GM19238 (cell line): ENCODE measurements at regions not wholly inside any gene's neighbourhood (a gene's known extent, or its start where the extent isn't known, plus 50 kb on each side); places are given as distances from the start of the nearest gene placed in this dataset.
"Not testable (repeated sequence)": the region's sequence is repeated elsewhere in the genome, so short reads cannot be mapped to it uniquely, and the experiment has no call there.

Experiments used
- DNase-seq: peaks from one replicate; pipeline ENCODE4 v3.0.0; 2011; ENCODE audit warnings: low spot score; ENCODE audit not compliant: insufficient read length

GRCh38 chr14:84922370-84922769, 607.6 kb upstream of the FLRT2 start:
- DNase-seq = no peak

GRCh38 chr14:84926656-84927055, 603.3 kb upstream of the FLRT2 start:
- DNase-seq = no peak

- no peak for DNase-seq
Measured at GRCh38 chr14:84927096-84927827, 602.7 kb upstream of the FLRT2 start.

- no peak for DNase-seq
Measured at GRCh38 chr14:84929086-84929485, 600.9 kb upstream of the FLRT2 start.

- no peak for DNase-seq
Measured at GRCh38 chr14:84929834-84930233, 600.1 kb upstream of the FLRT2 start.

- DNase-seq = no peak
Measured at GRCh38 chr14:84937016-84937415, 592.9 kb upstream of the FLRT2 start.

- no peak for DNase-seq
Measured at GRCh38 chr14:84937449-84937848, 592.5 kb upstream of the FLRT2 start.

GRCh38 chr14:84944901-84945300, 585.0 kb upstream of the FLRT2 start:
- DNase-seq = not testable (repeated sequence)

GRCh38 chr14:84959851-84960520, 570.0 kb upstream of the FLRT2 start:
- DNase-seq = no peak

GRCh38 chr14:84961637-84962036, 568.3 kb upstream of the FLRT2 start:
- DNase-seq = no peak

GRCh38 chr14:84963518-84963917, 566.4 kb upstream of the FLRT2 start:
- DNase-seq = no peak

GRCh38 chr14:84965279-84965678, 564.7 kb upstream of the FLRT2 start:
- no peak for DNase-seq

- DNase-seq = no peak
Measured at GRCh38 chr14:84969501-84969900, 560.4 kb upstream of the FLRT2 start.

- DNase-seq = no peak
Measured at GRCh38 chr14:84975241-84975902, 554.6 kb upstream of the FLRT2 start.

- no peak for DNase-seq
Measured at GRCh38 chr14:84976805-84977204, 553.1 kb upstream of the FLRT2 start.

- no peak for DNase-seq
Measured at GRCh38 chr14:84987042-84987441, 542.9 kb upstream of the FLRT2 start.

GRCh38 chr14:84988357-84988756, 541.6 kb upstream of the FLRT2 start:
- DNase-seq = no peak

GRCh38 chr14:84991021-84991420, 538.9 kb upstream of the FLRT2 start:
- DNase-seq = no peak

GRCh38 chr14:84998216-84998615, 531.7 kb upstream of the FLRT2 start:
- DNase-seq = no peak

- DNase-seq = no peak
Measured at GRCh38 chr14:85002846-85003245, 527.1 kb upstream of the FLRT2 start.

- DNase-seq = no peak
Measured at GRCh38 chr14:85003805-85004204, 526.1 kb upstream of the FLRT2 start.

GRCh38 chr14:85009506-85009905, 520.4 kb upstream of the FLRT2 start:
- DNase-seq = no peak

GRCh38 chr14:85010186-85010585, 519.8 kb upstream of the FLRT2 start:
- DNase-seq = no peak
